Stomach (tissue), 4 donors: ENCODE measurements at regions not wholly inside any gene's neighbourhood (a gene's known extent, or its start where the extent isn't known, plus 50 kb on each side); places are given as distances from the start of the nearest gene placed in this dataset.

Experiments
- EP300 ChIP-seq: sonication (generic); formaldehyde crosslinking; IDR thresholded peaks from one replicate; pipeline ENCODE4 v1.6.1; 2017; ENCODE audit warnings: antibody characterized with exemption
- POLR2A ChIP-seq, 4 donors: fragments of 450-650 bp; IDR thresholded peaks; one replicate each; pipeline ENCODE4 v1.6.1; 2016; ENCODE audit warnings: antibody characterized with exemption in 4 of 4, control low read depth in 2 of 4, mild to moderate bottlenecking in 1 of 4, moderate library complexity in 1 of 4
- POLR2AphosphoS5 ChIP-seq, 3 donors: sonication (generic); formaldehyde crosslinking; IDR thresholded peaks; one replicate each; pipeline ENCODE4 v1.6.1; 2016; ENCODE audit warnings: antibody characterized with exemption in 3 of 3
- TF ChIP-seq, protein P1 (sequence below), 7 experiments: fragments of 450-650 bp in 4 of 7; fragments of 200-600 bp in 3 of 7; sonication (generic) in 3 of 7; IDR thresholded peaks; one replicate each; pipeline ENCODE4 v1.5.1; 2016 to 2019; ENCODE audit warnings: antibody characterized with exemption in 7 of 7, control low read depth in 2 of 7, mild to moderate bottlenecking in 1 of 7

GRCh38 chr12:83826112-83826511 lies 1086.5 kb downstream of the SLC6A15 start:
- TF ChIP-seq, protein P1, sequence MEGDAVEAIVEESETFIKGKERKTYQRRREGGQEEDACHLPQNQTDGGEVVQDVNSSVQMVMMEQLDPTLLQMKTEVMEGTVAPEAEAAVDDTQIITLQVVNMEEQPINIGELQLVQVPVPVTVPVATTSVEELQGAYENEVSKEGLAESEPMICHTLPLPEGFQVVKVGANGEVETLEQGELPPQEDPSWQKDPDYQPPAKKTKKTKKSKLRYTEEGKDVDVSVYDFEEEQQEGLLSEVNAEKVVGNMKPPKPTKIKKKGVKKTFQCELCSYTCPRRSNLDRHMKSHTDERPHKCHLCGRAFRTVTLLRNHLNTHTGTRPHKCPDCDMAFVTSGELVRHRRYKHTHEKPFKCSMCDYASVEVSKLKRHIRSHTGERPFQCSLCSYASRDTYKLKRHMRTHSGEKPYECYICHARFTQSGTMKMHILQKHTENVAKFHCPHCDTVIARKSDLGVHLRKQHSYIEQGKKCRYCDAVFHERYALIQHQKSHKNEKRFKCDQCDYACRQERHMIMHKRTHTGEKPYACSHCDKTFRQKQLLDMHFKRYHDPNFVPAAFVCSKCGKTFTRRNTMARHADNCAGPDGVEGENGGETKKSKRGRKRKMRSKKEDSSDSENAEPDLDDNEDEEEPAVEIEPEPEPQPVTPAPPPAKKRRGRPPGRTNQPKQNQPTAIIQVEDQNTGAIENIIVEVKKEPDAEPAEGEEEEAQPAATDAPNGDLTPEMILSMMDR (IDR thresholded peaks at IDR 0.05), result peak in 2 of 7 experiments; percentile 24 to 28
- TF ChIP-seq POLR2AphosphoS5 (IDR thresholded peaks at IDR 0.05) (no peak), POLR2A (IDR thresholded peaks at IDR 0.05) (no peak), EP300 (no peak)
